ENCODE measurements at regions not wholly inside any gene's neighbourhood (a gene's known extent, or its start where the extent isn't known, plus 50 kb on each side); places are given as distances from the start of the nearest gene placed in this dataset.

DNA sequence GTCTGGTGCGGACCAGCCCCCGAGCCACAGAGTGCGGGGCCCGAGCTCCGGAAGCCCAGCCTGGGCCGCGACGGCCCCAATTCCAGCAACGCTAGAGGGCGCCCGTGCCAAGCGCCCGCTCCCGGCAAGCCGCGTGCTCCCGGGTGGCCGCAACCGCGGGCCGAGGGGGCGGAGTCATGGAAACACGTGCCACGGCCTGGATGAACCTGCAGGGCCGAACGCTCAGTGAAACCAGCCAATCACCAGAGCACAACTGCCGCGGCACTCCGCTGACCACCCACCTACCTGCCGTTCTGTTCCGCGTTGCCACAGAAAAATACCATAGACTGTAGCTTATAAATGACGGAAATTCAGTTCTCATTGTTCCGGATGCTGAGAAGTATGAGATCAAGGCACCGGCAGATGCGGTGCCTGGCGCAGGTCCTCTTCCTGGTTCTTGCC is 85.7 kb upstream of the FOXC1 start:
- H3K9me3 ChIP-seq (ENCODE audit: control extremely low read depth in 1 of 5, control insufficient read depth in 4 of 5, insufficient read depth in 2 of 5, low read depth in 1 of 5, low read length in 4 of 5) = peaks cover 0 to 5% (median 0%) of the 10 kb centered on the region in 5 experiments
- ChIA-PET CTCF (interaction anchor here (0.7 to 1.7 kb wide), 4 partner anchors 13 to 135 kb away, joined by 3 to 5 read pairs (median 3); no protein-coding TSS in a partner anchor), POLR2A (no interaction called here)
- peaks cover 0 to 28% (median 17%) of the 10 kb centered on the region in 4 experiments for H3K4me1 ChIP-seq (ENCODE audit: control extremely low read depth in 1 of 4, control insufficient read depth in 4 of 4, insufficient read depth in 4 of 4, low read length in 3 of 4)
- no peaks in the 10 kb centered on the region for H3K36me3 ChIP-seq (ENCODE audit: control insufficient read depth in 4 of 4, insufficient read depth in 4 of 4, low read length in 3 of 4)
- H3K4me3 ChIP-seq (ENCODE audit: control insufficient read depth in 1 of 7, extremely low read depth in 1 of 7, insufficient read depth in 4 of 7, low read depth in 2 of 7, low read length in 6 of 7) = peak overlapping the region in 3 of 7 experiments; percentile 34 to 67 (median 38)
- no peak overlapping the region for H3K27ac ChIP-seq (ENCODE audit: insufficient read depth in 1 of 2, low read depth in 1 of 2, low read length in 2 of 2, poor library complexity in 1 of 2, severe bottlenecking in 2 of 2)
- DNase-seq = peak; percentile 68
- WGBS (ENCODE audit: insufficient coverage) = 23% methylated on average over 33 of the region's 37 CpGs
- H3K27me3 ChIP-seq (replicated peaks in 2 of 5; ENCODE audit: control insufficient read depth in 4 of 5, insufficient read depth in 5 of 5, low read length in 4 of 5) = peaks cover 0 to 15% (median 3%) of the 10 kb centered on the region in 5 experiments

DNA sequence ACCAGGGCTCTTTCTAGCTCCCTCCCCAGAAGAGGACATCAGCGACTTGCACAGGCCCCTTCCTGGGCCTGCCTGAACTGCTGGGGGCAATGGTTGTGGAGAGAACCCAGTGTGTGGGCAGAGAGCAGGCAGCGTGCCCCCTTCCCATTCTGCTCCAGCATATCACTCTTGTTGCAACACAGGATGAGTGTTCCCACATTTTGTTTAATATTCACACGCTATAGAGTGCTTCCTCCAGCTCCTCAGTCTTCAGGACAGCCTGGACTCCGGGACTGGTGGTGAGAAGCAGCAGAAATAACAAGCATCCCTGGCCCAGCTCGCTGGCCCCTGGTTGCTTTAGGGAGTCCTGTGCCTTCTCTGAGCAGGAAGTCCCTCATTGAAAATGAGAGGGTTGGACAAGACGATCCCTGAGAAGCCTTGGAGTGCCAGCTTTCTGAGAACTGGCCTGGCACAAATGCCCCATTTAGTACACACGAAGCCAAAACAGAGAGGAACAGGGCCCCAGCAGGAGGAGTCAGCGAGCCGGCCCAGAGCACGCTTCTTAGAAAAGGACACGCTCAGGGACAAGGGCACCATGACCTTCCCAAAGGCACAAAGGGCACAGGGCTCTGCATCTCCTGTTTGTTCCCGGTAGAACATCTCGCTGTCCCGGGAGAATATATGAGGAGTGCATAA is 84.2 kb upstream of the FOXC1 start:
- POLR2A ChIA-PET = no interaction called here
- H3K27me3 ChIP-seq (replicated peaks in 2 of 5; ENCODE audit: control insufficient read depth in 4 of 5, insufficient read depth in 5 of 5, low read length in 4 of 5) = peaks cover 0 to 15% (median 3%) of the 10 kb centered on the region in 5 experiments
- no peak overlapping the region for H3K27ac ChIP-seq (ENCODE audit: insufficient read depth in 1 of 2, low read depth in 1 of 2, low read length in 2 of 2, poor library complexity in 1 of 2, severe bottlenecking in 2 of 2)
- no peak for DNase-seq
- peaks cover 0 to 3% (median 0%) of the 10 kb centered on the region in 5 experiments for H3K9me3 ChIP-seq (ENCODE audit: control extremely low read depth in 1 of 5, control insufficient read depth in 4 of 5, insufficient read depth in 2 of 5, low read depth in 1 of 5, low read length in 4 of 5)
- 96% methylated on average over 13 of the region's 14 CpGs for WGBS (ENCODE audit: insufficient coverage)
- no peak overlapping the region for H3K4me3 ChIP-seq (ENCODE audit: control insufficient read depth in 1 of 7, extremely low read depth in 1 of 7, insufficient read depth in 4 of 7, low read depth in 2 of 7, low read length in 6 of 7)
- H3K36me3 ChIP-seq (ENCODE audit: control insufficient read depth in 4 of 4, insufficient read depth in 4 of 4, low read length in 3 of 4) = no peaks in the 10 kb centered on the region
- H3K4me1 ChIP-seq (ENCODE audit: control extremely low read depth in 1 of 4, control insufficient read depth in 4 of 4, insufficient read depth in 4 of 4, low read length in 3 of 4) = peaks cover 0 to 34% (median 17%) of the 10 kb centered on the region in 4 experiments
- CTCF ChIA-PET = interaction anchor here (1.6 to 1.7 kb wide), 2 partner anchors 12 to 34 kb away, joined by 4 to 5 read pairs; no protein-coding TSS in a partner anchor

- Histone ChIP-seq H3K27me3 (replicated peaks in 2 of 5; ENCODE audit: control insufficient read depth in 4 of 5, insufficient read depth in 5 of 5, low read length in 4 of 5) (peaks cover 0 to 15% (median 3%) of the 10 kb centered on the region in 5 experiments), H3K9me3 (ENCODE audit: control extremely low read depth in 1 of 5, control insufficient read depth in 4 of 5, insufficient read depth in 2 of 5, low read depth in 1 of 5, low read length in 4 of 5) (peaks cover 0 to 3% (median 0%) of the 10 kb centered on the region in 5 experiments), H3K36me3 (ENCODE audit: control insufficient read depth in 4 of 4, insufficient read depth in 4 of 4, low read length in 3 of 4) (no peaks in the 10 kb centered on the region), H3K27ac (ENCODE audit: insufficient read depth in 1 of 2, low read depth in 1 of 2, low read length in 2 of 2, poor library complexity in 1 of 2, severe bottlenecking in 2 of 2) (no peak overlapping the region), H3K4me1 (ENCODE audit: control extremely low read depth in 1 of 4, control insufficient read depth in 4 of 4, insufficient read depth in 4 of 4, low read length in 3 of 4) (peaks cover 0 to 34% (median 17%) of the 10 kb centered on the region in 4 experiments), H3K4me3 (ENCODE audit: control insufficient read depth in 1 of 7, extremely low read depth in 1 of 7, insufficient read depth in 4 of 7, low read depth in 2 of 7, low read length in 6 of 7) (no peak overlapping the region)
- 83% methylated on average over 10 of the region's 12 CpGs for WGBS (ENCODE audit: insufficient coverage)
- peak in 1 of 3 donors; percentile 11 for DNase-seq
- ChIA-PET POLR2A (no interaction called here), CTCF (interaction anchor here (1.6 kb wide), 1 partner anchor 33 kb away, joined by 4 read pairs; no protein-coding TSS in a partner anchor)
Observed at GRCh38 chr6:1526398-1527072, 83.2 kb upstream of the FOXC1 start.

- H3K27ac ChIP-seq (ENCODE audit: insufficient read depth in 1 of 2, low read depth in 1 of 2, low read length in 2 of 2, poor library complexity in 1 of 2, severe bottlenecking in 2 of 2) = no peak overlapping the region
- no peaks in the 10 kb centered on the region for H3K36me3 ChIP-seq (ENCODE audit: control insufficient read depth in 4 of 4, insufficient read depth in 4 of 4, low read length in 3 of 4)
- peak overlapping the region in 1 of 7 experiments; percentile 7 for H3K4me3 ChIP-seq (ENCODE audit: control insufficient read depth in 1 of 7, extremely low read depth in 1 of 7, insufficient read depth in 4 of 7, low read depth in 2 of 7, low read length in 6 of 7)
- ChIA-PET CTCF (interaction anchor here (1.6 kb wide), 1 partner anchor 32 kb away, joined by 4 read pairs; no protein-coding TSS in a partner anchor), POLR2A (no interaction called here)
- peaks cover 0 to 15% (median 3%) of the 10 kb centered on the region in 5 experiments for H3K27me3 ChIP-seq (replicated peaks in 2 of 5; ENCODE audit: control insufficient read depth in 4 of 5, insufficient read depth in 5 of 5, low read length in 4 of 5)
- H3K9me3 ChIP-seq (ENCODE audit: control extremely low read depth in 1 of 5, control insufficient read depth in 4 of 5, insufficient read depth in 2 of 5, low read depth in 1 of 5, low read length in 4 of 5) = peaks cover 0 to 3% (median 0%) of the 10 kb centered on the region in 5 experiments
- H3K4me1 ChIP-seq (ENCODE audit: control extremely low read depth in 1 of 4, control insufficient read depth in 4 of 4, insufficient read depth in 4 of 4, low read length in 3 of 4) = peaks cover 0 to 34% (median 17%) of the 10 kb centered on the region in 4 experiments
- peak in 2 of 3 donors; percentile 32 to 37 for DNase-seq
- 10% methylated on average over 11 of the region's 11 CpGs for WGBS (ENCODE audit: insufficient coverage)
Observed at GRCh38 chr6:1527073-1527457, 82.7 kb upstream of the FOXC1 start.

DNA sequence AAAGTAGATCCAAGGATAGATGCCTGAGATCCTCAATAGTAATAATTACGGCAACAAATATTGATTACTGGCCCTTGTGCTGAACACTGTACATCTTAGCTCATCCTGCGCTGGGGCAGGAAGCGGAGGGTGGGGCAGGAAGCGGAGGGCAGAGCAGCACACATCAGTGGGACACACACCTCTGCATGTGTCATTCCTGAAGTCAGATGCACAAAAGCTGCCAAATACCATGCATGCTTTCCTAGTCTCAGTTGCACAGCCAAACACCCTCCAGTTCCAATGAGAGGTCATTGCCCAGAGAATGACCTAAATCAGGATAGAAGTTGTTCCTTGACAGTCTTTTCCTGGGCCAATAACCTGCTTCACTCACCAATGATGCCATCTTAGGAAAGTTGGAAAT is 74.4 kb upstream of the FOXC1 start:
- Histone ChIP-seq H3K36me3 (ENCODE audit: control insufficient read depth in 4 of 4, insufficient read depth in 4 of 4, low read length in 3 of 4) (no peaks in the 10 kb centered on the region), H3K4me1 (ENCODE audit: control extremely low read depth in 1 of 4, control insufficient read depth in 4 of 4, insufficient read depth in 4 of 4, low read length in 3 of 4) (peaks cover 0 to 17% (median 0%) of the 10 kb centered on the region in 4 experiments), H3K9me3 (ENCODE audit: control extremely low read depth in 1 of 5, control insufficient read depth in 4 of 5, insufficient read depth in 2 of 5, low read depth in 1 of 5, low read length in 4 of 5) (no peaks in the 10 kb centered on the region), H3K27ac (ENCODE audit: insufficient read depth in 1 of 2, low read depth in 1 of 2, low read length in 2 of 2, poor library complexity in 1 of 2, severe bottlenecking in 2 of 2) (no peak overlapping the region), H3K27me3 (replicated peaks in 2 of 5; ENCODE audit: control insufficient read depth in 4 of 5, insufficient read depth in 5 of 5, low read length in 4 of 5) (no peaks in the 10 kb centered on the region), H3K4me3 (ENCODE audit: control insufficient read depth in 1 of 7, extremely low read depth in 1 of 7, insufficient read depth in 4 of 7, low read depth in 2 of 7, low read length in 6 of 7) (no peak overlapping the region)
- POLR2A ChIA-PET = no interaction called here
- 78% methylated on average over 4 of the region's 4 CpGs for WGBS (ENCODE audit: insufficient coverage)
- DNase-seq = no peak
- CTCF ChIA-PET = no interaction called here

- Histone ChIP-seq H3K4me3 (ENCODE audit: control insufficient read depth in 1 of 7, extremely low read depth in 1 of 7, insufficient read depth in 4 of 7, low read depth in 2 of 7, low read length in 6 of 7) (no peak overlapping the region), H3K36me3 (ENCODE audit: control insufficient read depth in 4 of 4, insufficient read depth in 4 of 4, low read length in 3 of 4) (no peaks in the 10 kb centered on the region), H3K27me3 (replicated peaks in 2 of 5; ENCODE audit: control insufficient read depth in 4 of 5, insufficient read depth in 5 of 5, low read length in 4 of 5) (no peaks in the 10 kb centered on the region), H3K4me1 (ENCODE audit: control extremely low read depth in 1 of 4, control insufficient read depth in 4 of 4, insufficient read depth in 4 of 4, low read length in 3 of 4) (peaks cover 0 to 17% (median 0%) of the 10 kb centered on the region in 4 experiments), H3K27ac (ENCODE audit: insufficient read depth in 1 of 2, low read depth in 1 of 2, low read length in 2 of 2, poor library complexity in 1 of 2, severe bottlenecking in 2 of 2) (no peak overlapping the region), H3K9me3 (ENCODE audit: control extremely low read depth in 1 of 5, control insufficient read depth in 4 of 5, insufficient read depth in 2 of 5, low read depth in 1 of 5, low read length in 4 of 5) (no peaks in the 10 kb centered on the region)
- POLR2A ChIA-PET = no interaction called here
- DNase-seq = no peak
- CTCF ChIA-PET = interaction anchor here (1.2 kb wide), 1 partner anchor 12 kb away, joined by 5 read pairs; no protein-coding TSS in a partner anchor
- WGBS (ENCODE audit: insufficient coverage) = 71% methylated on average over 17 of the region's 21 CpGs
Observed at GRCh38 chr6:1536526-1537429, 72.9 kb upstream of the FOXC1 start.
